GM23338 (cell line): ENCODE measurements at regions not wholly inside any gene's neighbourhood (a gene's known extent, or its start where the extent isn't known, plus 50 kb on each side); places are given as distances from the start of the nearest gene placed in this dataset.

ENCODE experiments used
- ATAC-seq: fragments of 200-7000 bp; cut with Tn5 transposase; 3 replicates; pipeline ENCODE4 v1.9.1; 2020
- DNase-seq: peaks from one replicate; pipeline ENCODE4 v3.0.0-alpha.2; 2015; ENCODE audit warnings: low spot score
- H2AFZ ChIP-seq: fragments of 200-600 bp; sonication (generic); 2 replicates; pipeline ENCODE4 v1.8.0; 2016; ENCODE audit warnings: antibody characterized with exemption, mild to moderate bottlenecking, moderate library complexity
- H3F3A ChIP-seq: fragments of 200-600 bp; sonication (generic); replicated peaks from 2 replicates; pipeline ENCODE4 v1.8.0; 2017; ENCODE audit warnings: antibody characterized with exemption, mixed run types, low read depth
- H3K27ac ChIP-seq: fragments of 200-600 bp; sonication (generic); 2 replicates; pipeline ENCODE4 v1.6.1; 2016; ENCODE audit warnings: low read depth
- H3K27me3 ChIP-seq: fragments of 200-600 bp; sonication (generic); 2 replicates; pipeline ENCODE4 v1.8.0; 2016; ENCODE audit warnings: mild to moderate bottlenecking, mixed run types, moderate library complexity; ENCODE audit not compliant: insufficient read depth
- H3K36me3 ChIP-seq: fragments of 200-600 bp; sonication (generic); 2 replicates; pipeline ENCODE4 v1.8.0; 2016; ENCODE audit warnings: mild to moderate bottlenecking; ENCODE audit not compliant: insufficient read depth
- H3K4me1 ChIP-seq: fragments of 200-600 bp; sonication (generic); 2 replicates; pipeline ENCODE4 v1.8.0; 2016; ENCODE audit warnings: mild to moderate bottlenecking, moderate library complexity; ENCODE audit not compliant: insufficient read depth
- H3K4me2 ChIP-seq: fragments of 200-600 bp; sonication (generic); 2 replicates; pipeline ENCODE4 v1.7.1; 2017; ENCODE audit warnings: mixed run types
- H3K4me3 ChIP-seq: fragments of 200-600 bp; sonication (generic); 2 replicates; pipeline ENCODE4 v1.6.1; 2016; ENCODE audit warnings: mixed run types
- H3K79me2 ChIP-seq: fragments of 200-600 bp; sonication (generic); replicated peaks from 2 replicates; pipeline ENCODE4 v1.8.0; 2017; ENCODE audit warnings: mild to moderate bottlenecking; ENCODE audit not compliant: insufficient read depth
- H3K9me2 ChIP-seq: fragments of 200-600 bp; sonication (generic); 2 replicates; pipeline ENCODE4 v1.8.0; 2017; ENCODE audit not compliant: insufficient read depth
- H4K20me1 ChIP-seq: fragments of 200-600 bp; sonication (generic); replicated peaks from 2 replicates; pipeline ENCODE4 v1.8.0; 2017; ENCODE audit warnings: mild to moderate bottlenecking; ENCODE audit not compliant: insufficient read depth
- H3K27ac Mint-ChIP-seq: 2 replicates; pipeline ENCODE4 v1.8.0; 2020; ENCODE audit warnings: inconsistent platforms, mild to moderate bottlenecking, moderate library complexity, mixed read lengths
- H3K27me3 Mint-ChIP-seq: 3 replicates; pipeline ENCODE4 v1.8.0; 2022; ENCODE audit warnings: low read depth, mild to moderate bottlenecking, moderate library complexity, mixed read lengths, inconsistent platforms; ENCODE audit not compliant: insufficient read depth, poor library complexity
- H3K36me3 Mint-ChIP-seq: 3 replicates; pipeline ENCODE4 v1.8.0; 2021; ENCODE audit warnings: low read depth, mild to moderate bottlenecking, inconsistent platforms, moderate library complexity, mixed read lengths
- H3K4me1 Mint-ChIP-seq: 3 replicates; pipeline ENCODE4 v1.8.0; 2020; ENCODE audit warnings: mild to moderate bottlenecking, inconsistent platforms, mixed read lengths
- H3K4me3 Mint-ChIP-seq: 3 replicates; pipeline ENCODE4 v1.8.0; 2021; ENCODE audit warnings: moderate library complexity, mild to moderate bottlenecking, inconsistent platforms, mixed read lengths
- H3K9me3 Mint-ChIP-seq: 3 replicates; pipeline ENCODE4 v1.8.0; 2020; ENCODE audit warnings: moderate library complexity, mild to moderate bottlenecking, inconsistent platforms, mixed read lengths
- CREB1 ChIP-seq: fragments of 250-450 bp; sonication (Bioruptor Pico); IDR thresholded peaks from 2 replicates; pipeline ENCODE4 v1.5.0; 2020; ENCODE audit warnings: low read depth, mild to moderate bottlenecking, moderate library complexity
- CTCF ChIP-seq, 2 experiments: fragments of 200-600 bp in 1 of 2; sonication (generic) in 1 of 2; conservative IDR thresholded peaks; 2 replicates each; pipeline versions ENCODE4 v1.5.1 to v1.6.1; 2016 to 2017; ENCODE audit warnings: antibody characterized with exemption in 2 of 2, low read depth in 2 of 2, mild to moderate bottlenecking in 2 of 2, moderate library complexity in 1 of 2
- ETS1 ChIP-seq: IDR thresholded peaks from 2 replicates; pipeline ENCODE4 v1.6.1; 2016; ENCODE audit warnings: antibody characterized with exemption
- EZH2 ChIP-seq: fragments of 200-600 bp; sonication (generic); IDR thresholded peaks from one replicate; pipeline ENCODE4 v1.8.0; 2017; ENCODE audit warnings: antibody characterized with exemption, mild to moderate bottlenecking, low read depth; ENCODE audit not compliant: unreplicated experiment
- EZH2phosphoT487 ChIP-seq: fragments of 200-600 bp; sonication (generic); IDR thresholded peaks from one replicate; pipeline ENCODE4 v1.8.1; 2018; ENCODE audit warnings: antibody characterized with exemption; ENCODE audit not compliant: unreplicated experiment
- JUNB ChIP-seq: IDR thresholded peaks from one replicate; pipeline ENCODE4 v1.6.1; 2016; ENCODE audit warnings: antibody characterized with exemption; ENCODE audit not compliant: unreplicated experiment
- NANOG ChIP-seq: IDR thresholded peaks from 2 replicates; pipeline ENCODE4 v1.6.1; 2016; ENCODE audit warnings: antibody characterized with exemption, borderline replicate concordance
- POLR2AphosphoS5 ChIP-seq: IDR thresholded peaks from 2 replicates; pipeline ENCODE4 v1.6.1; 2016; ENCODE audit warnings: antibody characterized with exemption, low read depth
- ZNF114 ChIP-seq: fragments of 250-450 bp; sonication (Bioruptor Pico); IDR thresholded peaks from 2 replicates; pipeline ENCODE4 v1.5.0; 2020; ENCODE audit warnings: mild to moderate bottlenecking, moderate library complexity
- ZNF462 ChIP-seq: fragments of 250-450 bp; sonication (Bioruptor Pico); IDR thresholded peaks from 2 replicates; pipeline ENCODE4 v1.5.0; 2020; ENCODE audit warnings: mild to moderate bottlenecking, moderate library complexity

- TF ChIP-seq ZNF462 (CRISPR knock-in tag) (no peak), EZH2phosphoT487 (no peak), NANOG (no peak), ETS1 (no peak), CTCF (conservative IDR thresholded peaks at IDR 0.05; ENCODE audit: low read depth in 2 of 2) (no peak), POLR2AphosphoS5 (no peak)
Observed at GRCh38 chr7:25711940-25712339, 440.1 kb upstream of the NFE2L3 start (continued).

- DNase-seq (no peak), ATAC-seq (no peak)
- H3K4me3 ChIP-seq = no peak overlapping the region
- H3K27ac ChIP-seq = no peak overlapping the region
- H3K4me1 ChIP-seq = 0 out of 2 replicates have a peak, but pooled peaks cover 5% of the 10 kb centered on the region
- no peaks in the 10 kb centered on the region for H3K9me2 ChIP-seq
- Mint-ChIP-seq H3K27me3 (no peaks in the 10 kb centered on the region), H3K9me3 (no peaks in the 10 kb centered on the region), H3K4me3 (no peak overlapping the region), H3K36me3 (no peaks in the 10 kb centered on the region), H3K27ac (no peak overlapping the region), H3K4me1 (peaks cover 7% of the 10 kb centered on the region)
- no peaks in the 10 kb centered on the region for H3F3A ChIP-seq
- TF ChIP-seq ZNF114 (no peak), EZH2 (no peak), CREB1 (no peak), JUNB (no peak)
- H3K36me3 ChIP-seq = no peaks in the 10 kb centered on the region
- H4K20me1 ChIP-seq = no peaks in the 10 kb centered on the region
- H3K27me3 ChIP-seq = no peaks in the 10 kb centered on the region
- no peaks in the 10 kb centered on the region for H3K79me2 ChIP-seq
- no peak overlapping the region for H2AFZ ChIP-seq
- H3K4me2 ChIP-seq = no peak overlapping the region
Observed at GRCh38 chr7:25712500-25712899, 439.5 kb upstream of the NFE2L3 start.
